ENCODE measurements at regions not wholly inside any gene's neighbourhood (a gene's known extent, or its start where the extent isn't known, plus 50 kb on each side); places are given as distances from the start of the nearest gene placed in this dataset.

- H3K4me3 ChIP-seq (ENCODE audit: low read depth, low read length) = no peak overlapping the region
- no peak for TF ChIP-seq CTCF (IDR thresholded peaks at IDR 0.05; ENCODE audit: insufficient read depth, low read depth, low read length, missing control alignments)
- no peak for DNase-seq (ENCODE audit: low read depth)
Observed at GRCh38 chr15:69789648-69790393, 307.9 kb downstream of the TLE3 start.

GRCh38 chr15:69790632-69791031 is 307.1 kb downstream of the TLE3 start:
- TF ChIP-seq CTCF (IDR thresholded peaks at IDR 0.05; ENCODE audit: insufficient read depth, low read depth, low read length, missing control alignments) = no peak
- no peak overlapping the region for H3K4me3 ChIP-seq (ENCODE audit: low read depth, low read length)
- DNase-seq (ENCODE audit: low read depth) = no peak

GRCh38 chr15:69792823-69793222 is 304.9 kb downstream of the TLE3 start:
- no peak for DNase-seq (ENCODE audit: low read depth)
- no peak overlapping the region for H3K4me3 ChIP-seq (ENCODE audit: low read depth, low read length)

GRCh38 chr15:69793431-69793780 is 304.3 kb downstream of the TLE3 start:
- no peak for DNase-seq (ENCODE audit: low read depth)
- TF ChIP-seq CTCF (IDR thresholded peaks at IDR 0.05; ENCODE audit: insufficient read depth, low read depth, low read length, missing control alignments) = no peak
- no peak overlapping the region for H3K4me3 ChIP-seq (ENCODE audit: low read depth, low read length)

More at GRCh38 chr15:69792823-69793222, 304.9 kb downstream of the TLE3 start:
- TF ChIP-seq CTCF (IDR thresholded peaks at IDR 0.05; ENCODE audit: insufficient read depth, low read depth, low read length, missing control alignments) = no peak

GRCh38 chr15:69793781-69794451 is 303.8 kb downstream of the TLE3 start:
- DNase-seq (ENCODE audit: low read depth) = no peak
- H3K4me3 ChIP-seq (ENCODE audit: low read depth, low read length) = no peak overlapping the region
- no peak for TF ChIP-seq CTCF (IDR thresholded peaks at IDR 0.05; ENCODE audit: insufficient read depth, low read depth, low read length, missing control alignments)

- TF ChIP-seq CTCF (IDR thresholded peaks at IDR 0.05; ENCODE audit: insufficient read depth, low read depth, low read length, missing control alignments) = no peak
- DNase-seq (ENCODE audit: low read depth) = no peak
- no peak overlapping the region for H3K4me3 ChIP-seq (ENCODE audit: low read depth, low read length)
Observed at GRCh38 chr15:69794645-69795469, 302.9 kb downstream of the TLE3 start.

Data from GM12865 (cell line).